Lower leg skin (tissue), 4 donors: ENCODE measurements at regions not wholly inside any gene's neighbourhood (a gene's known extent, or its start where the extent isn't known, plus 50 kb on each side); places are given as distances from the start of the nearest gene placed in this dataset.
A peak's percentile ranks its signal among the peaks of the same experiment; 100 is the strongest.

Source experiments
- DNase-seq, 2 donors: peaks; one replicate each; pipeline ENCODE4 v3.0.0-alpha.2; 2019; ENCODE audit warnings: low spot score in 2 of 2
- H3K4me3 ChIP-seq: fragments of 200-600 bp; sonication (generic); 2 replicates; pipeline ENCODE4 v1.5.1; 2017; ENCODE audit warnings: mild to moderate bottlenecking, low read depth; ENCODE audit not compliant: poor library complexity, severe bottlenecking
- CTCF ChIP-seq, 3 donors: fragments of 450-650 bp; IDR thresholded peaks; one replicate each; pipeline ENCODE4 v1.5.1; 2016; ENCODE audit warnings: antibody characterized with exemption in 3 of 3, mild to moderate bottlenecking in 3 of 3, moderate library complexity in 2 of 3
- POLR2A ChIP-seq, 2 donors: fragments of 450-650 bp; IDR thresholded peaks; one replicate each; pipeline ENCODE4 v1.6.1; 2016 to 2017; ENCODE audit warnings: antibody characterized with exemption in 2 of 2, mild to moderate bottlenecking in 1 of 2, moderate library complexity in 1 of 2
- WGBS, 2 donors: methylation state at CpG; one replicate each; pipeline ENCODE4 v1.1.5; 2018; 5-methylcytosine and 5-hydroxymethylcytosine counted together
- intact Hi-C: fragments of 100-400 bp; cut with DNase I; formaldehyde crosslinking; loops from one replicate; pipeline ENCODE4 v1.15.0; 2023; ENCODE audit warnings: low total_unique reads

- WGBS, 2 donors, result 71 to 73% methylated on average over 1 of the region's 1 CpG
These were observed 425.9 kb downstream of the ETS1 start for GRCh38 chr11:128161436-128161835.

GRCh38 chr11:128158860-128159259 is 428.5 kb downstream of the ETS1 start:
- TF ChIP-seq POLR2A (IDR thresholded peaks at IDR 0.05) (no peak), CTCF (IDR thresholded peaks at IDR 0.05) (no peak)
- DNase-seq, result no peak
- no peak overlapping the region for H3K4me3 ChIP-seq
- 81 to 83% methylated on average over 4 of the region's 4 CpGs for WGBS, 2 donors
- intact Hi-C loops, result loop anchor here (5.0 kb wide), 1 partner anchor 133 kb away; no protein-coding TSS in a partner anchor

More at GRCh38 chr11:128161436-128161835, 425.9 kb downstream of the ETS1 start:
- DNase-seq, result no peak
- intact Hi-C loops, result no loop called here
- TF ChIP-seq POLR2A (IDR thresholded peaks at IDR 0.05) (no peak), CTCF (IDR thresholded peaks at IDR 0.05) (no peak)
- H3K4me3 ChIP-seq, result no peak overlapping the region

GRCh38 chr11:128157423-128158298 is 429.7 kb downstream of the ETS1 start:
- intact Hi-C loops, result loop anchor here (5.0 kb wide), 1 partner anchor 135 kb away; no protein-coding TSS in a partner anchor
- H3K4me3 ChIP-seq, result no peak overlapping the region
- peak in 1 of 2 donors; percentile 45 for DNase-seq
- TF ChIP-seq CTCF (IDR thresholded peaks at IDR 0.05) (peak in 1 of 3 donors; percentile 87), POLR2A (IDR thresholded peaks at IDR 0.05) (no peak)
- WGBS, 2 donors, result 12 to 15% methylated on average over 5 of the region's 5 CpGs

GRCh38 chr11:128156486-128156885 is 430.9 kb downstream of the ETS1 start:
- intact Hi-C loops, result loop anchor here (5.0 kb wide), 1 partner anchor 136 kb away; no protein-coding TSS in a partner anchor
- no peak overlapping the region for H3K4me3 ChIP-seq
- WGBS, 2 donors, result 62 to 72% methylated on average over 3 of the region's 3 CpGs
- no peak for DNase-seq
- no peak for TF ChIP-seq POLR2A (IDR thresholded peaks at IDR 0.05)
- no peak for TF ChIP-seq CTCF (IDR thresholded peaks at IDR 0.05)

- WGBS, 2 donors, result 85 to 91% methylated on average over 2 of the region's 2 CpGs
- intact Hi-C loops, result loop anchor here (5.0 kb wide), 1 partner anchor 137 kb away; no protein-coding TSS in a partner anchor
- TF ChIP-seq POLR2A (IDR thresholded peaks at IDR 0.05) (no peak), CTCF (IDR thresholded peaks at IDR 0.05) (no peak)
- DNase-seq, result no peak
- H3K4me3 ChIP-seq, result no peak overlapping the region
These were observed 431.8 kb downstream of the ETS1 start for GRCh38 chr11:128155590-128155989.
